ENCODE measurements at regions not wholly inside any gene's neighbourhood (a gene's known extent, or its start where the extent isn't known, plus 50 kb on each side); places are given as distances from the start of the nearest gene placed in this dataset.
A peak's percentile ranks its signal among the peaks of the same experiment; 100 is the strongest.

- no peaks in the 10 kb centered on the region for H3K36me3 ChIP-seq (ENCODE audit: low read depth)
- H3K27me3 ChIP-seq (replicated peaks; ENCODE audit: insufficient read depth) = no peaks in the 10 kb centered on the region
- H3K9me2 ChIP-seq (ENCODE audit: insufficient read depth) = no peaks in the 10 kb centered on the region
- no peak overlapping the region for H3K4me3 ChIP-seq
- TF ChIP-seq EZH2 (IDR thresholded peaks at IDR 0.05; ENCODE audit: insufficient read depth, poor library complexity, severe bottlenecking) (no peak), EZH2phosphoT487 (IDR thresholded peaks at IDR 0.05; ENCODE audit: insufficient read depth, low read depth) (no peak)
- H3K27ac ChIP-seq = no peak overlapping the region
- H3K79me2 ChIP-seq (ENCODE audit: insufficient read depth) = no peaks in the 10 kb centered on the region
- H3K4me2 ChIP-seq (ENCODE audit: unreplicated experiment) = no peak overlapping the region
- no peak overlapping the region for H2AFZ ChIP-seq
- H3F3A ChIP-seq (ENCODE audit: insufficient read depth) = peaks cover 24% of the 10 kb centered on the region
- in situ Hi-C loops (cut with MboI) = no loop called here
- H3K9me3 ChIP-seq (ENCODE audit: low read depth) = no peaks in the 10 kb centered on the region
- no peak overlapping the region for H3K9ac ChIP-seq
- H4K20me1 ChIP-seq (ENCODE audit: insufficient read depth) = no peaks in the 10 kb centered on the region
- 75 to 77% methylated on average over 2 of the region's 2 CpGs for WGBS, 2 experiments (ENCODE audit: low coverage in 1 of 2, low lambda C conversion rate in 2 of 2, missing lambda C conversion rate in 2 of 2)
- no peak for DNase-seq
- H3K4me1 ChIP-seq (ENCODE audit: insufficient read depth) = peaks cover 30% of the 10 kb centered on the region
Measured at GRCh38 chr9:26172301-26172700, 494.1 kb upstream of the TUSC1 start.

- in situ Hi-C loops (cut with MboI) = no loop called here
- Histone ChIP-seq H3K9me3 (ENCODE audit: low read depth) (no peaks in the 10 kb centered on the region), H3K4me1 (ENCODE audit: insufficient read depth) (peaks cover 30% of the 10 kb centered on the region), H3K9me2 (ENCODE audit: insufficient read depth) (no peaks in the 10 kb centered on the region), H2AFZ (peak overlapping the region; percentile 39; the same call in 1 of the 2 replicates), H3K27me3 (replicated peaks; ENCODE audit: insufficient read depth) (no peaks in the 10 kb centered on the region), H3F3A (ENCODE audit: insufficient read depth) (peaks cover 24% of the 10 kb centered on the region), H4K20me1 (ENCODE audit: insufficient read depth) (no peaks in the 10 kb centered on the region), H3K4me2 (ENCODE audit: unreplicated experiment) (no peak overlapping the region), H3K9ac (no peak overlapping the region), H3K27ac (no peak overlapping the region), H3K4me3 (no peak overlapping the region), H3K79me2 (ENCODE audit: insufficient read depth) (no peaks in the 10 kb centered on the region), H3K36me3 (ENCODE audit: low read depth) (no peaks in the 10 kb centered on the region)
- TF ChIP-seq EZH2 (IDR thresholded peaks at IDR 0.05; ENCODE audit: insufficient read depth, poor library complexity, severe bottlenecking) (no peak), EZH2phosphoT487 (IDR thresholded peaks at IDR 0.05; ENCODE audit: insufficient read depth, low read depth) (no peak)
- WGBS, 2 experiments (ENCODE audit: low coverage in 1 of 2, low lambda C conversion rate in 2 of 2, missing lambda C conversion rate in 2 of 2) = 9 to 11% methylated on average over 2 of the region's 2 CpGs
- DNase-seq = no peak
Measured at GRCh38 chr9:26171691-26172090, 493.4 kb upstream of the TUSC1 start.

DNA sequence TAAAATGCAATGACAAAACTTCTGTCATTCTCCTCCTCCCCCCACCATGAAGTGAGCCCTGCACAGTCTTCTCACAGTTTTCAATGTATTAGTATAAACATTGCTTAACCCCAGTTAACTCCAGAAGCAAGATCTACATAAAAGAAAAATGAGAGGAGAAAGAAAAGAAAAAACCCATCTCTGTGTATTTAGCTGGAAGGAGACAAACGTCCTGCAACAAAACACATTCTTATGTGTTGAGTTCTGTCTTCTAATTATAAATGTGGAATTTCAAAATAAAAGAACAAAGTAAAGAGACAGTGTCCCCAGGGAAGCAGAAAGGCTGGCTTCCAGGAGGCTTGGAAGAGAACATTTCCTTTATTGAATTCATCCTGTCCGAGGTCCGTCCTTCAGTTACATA is 491.9 kb upstream of the TUSC1 start:
- TF ChIP-seq EZH2 (IDR thresholded peaks at IDR 0.05; ENCODE audit: insufficient read depth, poor library complexity, severe bottlenecking) (no peak), EZH2phosphoT487 (IDR thresholded peaks at IDR 0.05; ENCODE audit: insufficient read depth, low read depth) (no peak)
- Histone ChIP-seq H4K20me1 (ENCODE audit: insufficient read depth) (no peaks in the 10 kb centered on the region), H3K79me2 (ENCODE audit: insufficient read depth) (no peaks in the 10 kb centered on the region), H3K36me3 (ENCODE audit: low read depth) (no peaks in the 10 kb centered on the region), H2AFZ (peak overlapping the region; percentile 3; the same call in 1 of the 2 replicates), H3K27ac (peak overlapping the region; percentile 34), H3K9me2 (ENCODE audit: insufficient read depth) (no peaks in the 10 kb centered on the region), H3K4me1 (ENCODE audit: insufficient read depth) (peaks cover 24% of the 10 kb centered on the region), H3F3A (ENCODE audit: insufficient read depth) (peaks cover 22% of the 10 kb centered on the region), H3K9ac (no peak overlapping the region), H3K4me3 (peak overlapping the region; percentile 6; the same call in 1 of the 2 replicates), H3K27me3 (replicated peaks; ENCODE audit: insufficient read depth) (no peaks in the 10 kb centered on the region), H3K4me2 (ENCODE audit: unreplicated experiment) (peak overlapping the region; percentile 72), H3K9me3 (ENCODE audit: low read depth) (no peaks in the 10 kb centered on the region)
- in situ Hi-C loops (cut with MboI) = no loop called here
- DNase-seq = peak; percentile 49
- 2% methylated on average over 3 of the region's 3 CpGs for WGBS, 2 experiments (ENCODE audit: low coverage in 1 of 2, low lambda C conversion rate in 2 of 2, missing lambda C conversion rate in 2 of 2)

GRCh38 chr9:26169708-26170107 is 491.5 kb upstream of the TUSC1 start:
- Histone ChIP-seq H3K4me2 (ENCODE audit: unreplicated experiment) (peak overlapping the region; percentile 72), H3K36me3 (ENCODE audit: low read depth) (no peaks in the 10 kb centered on the region), H3K9me2 (ENCODE audit: insufficient read depth) (no peaks in the 10 kb centered on the region), H3K79me2 (ENCODE audit: insufficient read depth) (no peaks in the 10 kb centered on the region), H3K9me3 (ENCODE audit: low read depth) (no peaks in the 10 kb centered on the region), H3K4me1 (ENCODE audit: insufficient read depth) (peaks cover 24% of the 10 kb centered on the region), H3K9ac (no peak overlapping the region), H3F3A (ENCODE audit: insufficient read depth) (peaks cover 19% of the 10 kb centered on the region), H2AFZ (no peak overlapping the region), H4K20me1 (ENCODE audit: insufficient read depth) (no peaks in the 10 kb centered on the region), H3K27me3 (replicated peaks; ENCODE audit: insufficient read depth) (no peaks in the 10 kb centered on the region), H3K27ac (peak overlapping the region; percentile 34), H3K4me3 (peak overlapping the region; percentile 6; the same call in 1 of the 2 replicates)
- peak; percentile 50 for DNase-seq
- TF ChIP-seq EZH2 (IDR thresholded peaks at IDR 0.05; ENCODE audit: insufficient read depth, poor library complexity, severe bottlenecking) (no peak), EZH2phosphoT487 (IDR thresholded peaks at IDR 0.05; ENCODE audit: insufficient read depth, low read depth) (no peak)
- in situ Hi-C loops (cut with MboI) = no loop called here

DNA sequence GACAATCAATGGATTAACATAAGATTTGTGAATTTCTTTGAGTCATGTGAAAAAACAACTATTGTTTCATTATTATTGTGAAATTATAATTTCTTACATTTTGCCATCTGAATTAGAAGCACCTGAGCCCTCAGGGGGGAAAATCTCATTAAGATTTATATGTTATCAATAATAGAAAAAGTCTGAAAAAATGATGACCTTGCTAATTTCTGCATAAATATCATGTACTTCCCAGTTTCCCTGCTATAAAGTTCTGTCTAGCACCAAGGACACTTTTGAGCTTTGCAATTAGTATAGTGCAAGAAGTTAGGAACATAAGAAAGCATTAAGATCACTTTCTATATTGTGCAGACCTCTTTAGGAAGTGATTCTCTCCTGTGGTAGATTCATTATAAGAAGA is 488.3 kb upstream of the TUSC1 start:
- no peaks in the 10 kb centered on the region for H3K79me2 ChIP-seq (ENCODE audit: insufficient read depth)
- H3K27ac ChIP-seq = no peak overlapping the region
- H3K36me3 ChIP-seq (ENCODE audit: low read depth) = no peaks in the 10 kb centered on the region
- H2AFZ ChIP-seq = no peak overlapping the region
- H3K4me2 ChIP-seq (ENCODE audit: unreplicated experiment) = no peak overlapping the region
- H3K9me3 ChIP-seq (ENCODE audit: low read depth) = no peaks in the 10 kb centered on the region
- H3K4me3 ChIP-seq = no peak overlapping the region
- TF ChIP-seq EZH2 (IDR thresholded peaks at IDR 0.05; ENCODE audit: insufficient read depth, poor library complexity, severe bottlenecking) = no peak
- no peak for TF ChIP-seq EZH2phosphoT487 (IDR thresholded peaks at IDR 0.05; ENCODE audit: insufficient read depth, low read depth)
- H3F3A ChIP-seq (ENCODE audit: insufficient read depth) = peaks cover 19% of the 10 kb centered on the region
- DNase-seq = no peak
- H3K4me1 ChIP-seq (ENCODE audit: insufficient read depth) = peaks cover 30% of the 10 kb centered on the region
- H3K9ac ChIP-seq = no peak overlapping the region
- H3K9me2 ChIP-seq (ENCODE audit: insufficient read depth) = no peaks in the 10 kb centered on the region
- H3K27me3 ChIP-seq (replicated peaks; ENCODE audit: insufficient read depth) = no peaks in the 10 kb centered on the region
- in situ Hi-C loops (cut with MboI) = no loop called here
- H4K20me1 ChIP-seq (ENCODE audit: insufficient read depth) = no peaks in the 10 kb centered on the region
